Fibroblast of lung (primary cell): ENCODE measurements at regions not wholly inside any gene's neighbourhood (a gene's known extent, or its start where the extent isn't known, plus 50 kb on each side); places are given as distances from the start of the nearest gene placed in this dataset.

Experiments
- DNase-seq, 2 donors: peaks; one replicate each; pipeline versions ENCODE4 v3.0.0 to v3.0.0-alpha.2; 2010; ENCODE audit warnings: low read depth in 2 of 2
- H2AFZ ChIP-seq: 2 replicates; pipeline ENCODE4 v1.5.1; 2012; ENCODE audit warnings: low read length, control low read depth, inconsistent platforms
- H3K27ac ChIP-seq: 2 replicates; pipeline ENCODE4 v1.5.1; 2011; ENCODE audit warnings: low read length, control low read depth; ENCODE audit not compliant: insufficient read depth
- H3K27me3 ChIP-seq: 2 replicates; pipeline ENCODE4 v1.5.1; 2011; ENCODE audit warnings: mild to moderate bottlenecking, low read length; ENCODE audit not compliant: control insufficient read depth, insufficient read depth
- H3K36me3 ChIP-seq: 2 replicates; pipeline ENCODE4 v1.5.1; 2011; ENCODE audit warnings: low read length; ENCODE audit not compliant: control insufficient read depth, insufficient read depth
- H3K4me1 ChIP-seq: 2 replicates; pipeline ENCODE4 v1.5.1; 2011; ENCODE audit warnings: low read length; ENCODE audit not compliant: control insufficient read depth, insufficient read depth; ENCODE audit errors: extremely low read depth
- H3K4me2 ChIP-seq: 2 replicates; pipeline ENCODE4 v1.5.1; 2011; ENCODE audit warnings: low read length, control low read depth; ENCODE audit not compliant: insufficient read depth; ENCODE audit errors: extremely low read depth
- H3K4me3 ChIP-seq, 4 experiments: fragments of 200-600 bp in 1 of 4; sonication (generic) in 1 of 4; replicated peaks in 1 of 4; 2 replicates each; pipeline ENCODE4 v1.5.1; 2011 to 2016; ENCODE audit warnings: low read length in 4 of 4, low read depth in 3 of 4, mild to moderate bottlenecking in 3 of 4, control low read depth in 2 of 4, inconsistent platforms in 1 of 4, mixed read lengths in 1 of 4; ENCODE audit not compliant: insufficient read depth in 1 of 4; ENCODE audit errors: control extremely low read depth in 1 of 4
- H3K79me2 ChIP-seq: 2 replicates; pipeline ENCODE4 v1.5.1; 2012; ENCODE audit warnings: mild to moderate bottlenecking, low read length, inconsistent platforms; ENCODE audit not compliant: control insufficient read depth, insufficient read depth
- H3K9ac ChIP-seq: 2 replicates; pipeline ENCODE4 v1.5.1; 2011; ENCODE audit warnings: mild to moderate bottlenecking, low read length, control low read depth; ENCODE audit not compliant: insufficient read depth
- H3K9me3 ChIP-seq: 2 replicates; pipeline ENCODE4 v1.5.1; 2012; ENCODE audit warnings: low read depth, low read length; ENCODE audit not compliant: control insufficient read depth, insufficient read depth
- H4K20me1 ChIP-seq: 2 replicates; pipeline ENCODE4 v1.5.1; 2011; ENCODE audit warnings: low read length; ENCODE audit not compliant: control insufficient read depth, insufficient read depth; ENCODE audit errors: extremely low read depth
- CTCF ChIP-seq, 2 donors: IDR thresholded peaks in 1 of 2; conservative IDR thresholded peaks in 1 of 2; 1 replicate in 1 of 2; 2 replicates in 1 of 2; pipeline ENCODE4 v1.5.1; 2011 to 2012; ENCODE audit warnings: low read length in 2 of 2, control low read depth in 1 of 2, inconsistent platforms in 1 of 2, low read depth in 1 of 2, mild to moderate bottlenecking in 1 of 2
- EZH2 ChIP-seq: IDR thresholded peaks from 2 replicates; pipeline ENCODE4 v1.5.1; 2012; ENCODE audit warnings: low read length, control low read depth, mild to moderate bottlenecking; ENCODE audit errors: missing control alignments

GRCh38 chr4:58723954-58724353 lies 1613.8 kb upstream of the IGFBP7 start:
- no peak overlapping the region for H3K9ac ChIP-seq
- TF ChIP-seq EZH2 (no peak), CTCF (conservative IDR thresholded peaks at IDR 0.05 in 1 of 2, IDR thresholded peaks at IDR 0.05 in 1 of 2; ENCODE audit: low read depth in 1 of 2, low read length in 2 of 2) (no peak)
- H3K4me1 ChIP-seq = no peaks in the 10 kb centered on the region
- H2AFZ ChIP-seq = no peak overlapping the region
- no peaks in the 10 kb centered on the region for H3K36me3 ChIP-seq
- H3K79me2 ChIP-seq = no peaks in the 10 kb centered on the region
- H3K4me2 ChIP-seq = no peak overlapping the region
- H4K20me1 ChIP-seq = no peaks in the 10 kb centered on the region
- H3K27me3 ChIP-seq = no peaks in the 10 kb centered on the region
- DNase-seq = no peak
- no peak overlapping the region for H3K4me3 ChIP-seq
- H3K9me3 ChIP-seq = no peaks in the 10 kb centered on the region
- H3K27ac ChIP-seq = no peak overlapping the region

GRCh38 chr4:58711039-58711438 lies 1600.9 kb upstream of the IGFBP7 start:
- no peaks in the 10 kb centered on the region for H3K27me3 ChIP-seq
- H2AFZ ChIP-seq = no peak overlapping the region
- H3K27ac ChIP-seq = no peak overlapping the region
- no peak overlapping the region for H3K4me2 ChIP-seq
- DNase-seq = no peak
- H3K9me3 ChIP-seq = no peaks in the 10 kb centered on the region
- H3K9ac ChIP-seq = no peak overlapping the region
- no peaks in the 10 kb centered on the region for H3K4me1 ChIP-seq
- no peaks in the 10 kb centered on the region for H3K36me3 ChIP-seq
- no peak overlapping the region for H3K4me3 ChIP-seq
- TF ChIP-seq CTCF (conservative IDR thresholded peaks at IDR 0.05 in 1 of 2, IDR thresholded peaks at IDR 0.05 in 1 of 2; ENCODE audit: low read depth in 1 of 2, low read length in 2 of 2) (no peak), EZH2 (no peak)
- H4K20me1 ChIP-seq = no peaks in the 10 kb centered on the region
- H3K79me2 ChIP-seq = no peaks in the 10 kb centered on the region

- TF ChIP-seq CTCF (conservative IDR thresholded peaks at IDR 0.05 in 1 of 2, IDR thresholded peaks at IDR 0.05 in 1 of 2; ENCODE audit: low read depth in 1 of 2, low read length in 2 of 2) (no peak), EZH2 (no peak)
- H2AFZ ChIP-seq = no peak overlapping the region
These were observed 1578.4 kb upstream of the IGFBP7 start for GRCh38 chr4:58688568-58688967.

More at GRCh38 chr4:58688568-58688967, 1578.4 kb upstream of the IGFBP7 start:
- Histone ChIP-seq H3K4me1 (no peaks in the 10 kb centered on the region), H3K4me2 (no peak overlapping the region), H3K9me3 (no peaks in the 10 kb centered on the region), H4K20me1 (no peaks in the 10 kb centered on the region), H3K4me3 (no peak overlapping the region), H3K27me3 (no peaks in the 10 kb centered on the region), H3K9ac (no peak overlapping the region), H3K27ac (no peak overlapping the region), H3K79me2 (no peaks in the 10 kb centered on the region), H3K36me3 (no peaks in the 10 kb centered on the region)
- DNase-seq = no peak
